ENCODE measurements at regions not wholly inside any gene's neighbourhood (a gene's known extent, or its start where the extent isn't known, plus 50 kb on each side); places are given as distances from the start of the nearest gene placed in this dataset.
"Not testable (repeated sequence)": the region's sequence is repeated elsewhere in the genome, so short reads cannot be mapped to it uniquely, and the experiment has no call there.

- DNase-seq, result no peak
Measured at GRCh38 chr9:134531220-134531970, 110.2 kb upstream of the COL5A1 start.

- no peak for DNase-seq
Measured at GRCh38 chr9:134532084-134532483, 109.5 kb upstream of the COL5A1 start.

- not testable (repeated sequence) for DNase-seq
Measured at GRCh38 chr9:134532661-134533060, 108.9 kb upstream of the COL5A1 start.

GRCh38 chr9:134533850-134534588, 107.6 kb upstream of the COL5A1 start:
- DNase-seq, result peak; percentile 39

- DNase-seq, result peak; percentile 31
Measured at GRCh38 chr9:134534661-134535080, 106.9 kb upstream of the COL5A1 start.

- no peak for DNase-seq
Measured at GRCh38 chr9:134535171-134535570, 106.4 kb upstream of the COL5A1 start.

- DNase-seq, result no peak
Measured at GRCh38 chr9:134536101-134536900, 105.3 kb upstream of the COL5A1 start.

GRCh38 chr9:134536931-134537330, 104.7 kb upstream of the COL5A1 start:
- DNase-seq, result no peak

- peak; percentile 79 for DNase-seq
Measured at GRCh38 chr9:134537951-134538641, 103.5 kb upstream of the COL5A1 start.

GRCh38 chr9:134538856-134539566, 102.6 kb upstream of the COL5A1 start:
- peak; percentile 86 for DNase-seq

- DNase-seq, result peak; percentile 82
Measured at GRCh38 chr9:134539586-134540194, 101.9 kb upstream of the COL5A1 start.

GRCh38 chr9:134540276-134541096, 101.1 kb upstream of the COL5A1 start:
- peak; percentile 81 for DNase-seq

- DNase-seq, result no peak
Measured at GRCh38 chr9:134541097-134541747, 100.4 kb upstream of the COL5A1 start.

- peak; percentile 76 for DNase-seq
Measured at GRCh38 chr9:134544388-134545214, 97.0 kb upstream of the COL5A1 start.

GRCh38 chr9:134545215-134545542, 96.4 kb upstream of the COL5A1 start:
- peak; percentile 63 for DNase-seq

- DNase-seq, result peak; percentile 82
Measured at GRCh38 chr9:134545543-134546245, 95.9 kb upstream of the COL5A1 start.

GRCh38 chr9:134546246-134546731, 95.3 kb upstream of the COL5A1 start:
- peak; percentile 92 for DNase-seq

GRCh38 chr9:134546746-134547145, 94.9 kb upstream of the COL5A1 start:
- DNase-seq, result no peak

All from right hindlimb (tissue), 1 donor.